Fibroblast of lung (primary cell): ENCODE measurements at regions not wholly inside any gene's neighbourhood (a gene's known extent, or its start where the extent isn't known, plus 50 kb on each side); places are given as distances from the start of the nearest gene placed in this dataset.

Experiments used
- CTCF ChIP-seq, 2 donors: IDR thresholded peaks in 1 of 2; conservative IDR thresholded peaks in 1 of 2; 1 replicate in 1 of 2; 2 replicates in 1 of 2; pipeline ENCODE4 v1.5.1; 2011 to 2012; ENCODE audit warnings: low read length in 2 of 2, control low read depth in 1 of 2, inconsistent platforms in 1 of 2, low read depth in 1 of 2, mild to moderate bottlenecking in 1 of 2
- EZH2 ChIP-seq: IDR thresholded peaks from 2 replicates; pipeline ENCODE4 v1.5.1; 2012; ENCODE audit warnings: low read length, control low read depth, mild to moderate bottlenecking; ENCODE audit errors: missing control alignments

- TF ChIP-seq CTCF (conservative IDR thresholded peaks at IDR 0.05 in 1 of 2, IDR thresholded peaks at IDR 0.05 in 1 of 2; ENCODE audit: low read depth in 1 of 2, low read length in 2 of 2) (no peak), EZH2 (no peak)
These were observed 210.9 kb upstream of the NRIP1 start for GRCh38 chr21:15275615-15276235.
